Smooth muscle cell (in vitro differentiated cells): ENCODE measurements at regions not wholly inside any gene's neighbourhood (a gene's known extent, or its start where the extent isn't known, plus 50 kb on each side); places are given as distances from the start of the nearest gene placed in this dataset.

Source experiments
- DNase-seq: peaks from one replicate; lab custom pipeline; 2025; ENCODE audit not compliant: unreplicated experiment; lab: John Stamatoyannopoulos, UW
- H2AFZ ChIP-seq: fragments of 200-600 bp; sonication (generic); 2 replicates; pipeline ENCODE4 v1.6.0; 2016; ENCODE audit warnings: antibody characterized with exemption, low read depth, mild to moderate bottlenecking
- H3F3A ChIP-seq: fragments of 200-600 bp; sonication (generic); 2 replicates; pipeline ENCODE4 v1.6.0; 2017; ENCODE audit warnings: antibody characterized with exemption, low read depth
- H3K27ac ChIP-seq: fragments of 200-600 bp; sonication (generic); 2 replicates; pipeline ENCODE4 v1.5.1; 2016; ENCODE audit warnings: low read depth, mild to moderate bottlenecking
- H3K27me3 ChIP-seq: fragments of 200-600 bp; sonication (generic); 2 replicates; pipeline ENCODE4 v1.6.1; 2016; ENCODE audit warnings: low read depth, mild to moderate bottlenecking
- H3K36me3 ChIP-seq: fragments of 200-600 bp; sonication (generic); 2 replicates; pipeline ENCODE4 v1.5.1; 2016; ENCODE audit warnings: low read depth
- H3K4me1 ChIP-seq: fragments of 200-600 bp; sonication (generic); 2 replicates; pipeline ENCODE4 v1.5.1; 2016; ENCODE audit warnings: low read depth
- H3K4me2 ChIP-seq: fragments of 200-600 bp; sonication (generic); 2 replicates; pipeline ENCODE4 v1.6.0; 2016; ENCODE audit warnings: mild to moderate bottlenecking
- H3K4me3 ChIP-seq: fragments of 200-600 bp; sonication (generic); 2 replicates; pipeline ENCODE4 v1.5.1; 2016; ENCODE audit warnings: mild to moderate bottlenecking
- H3K79me2 ChIP-seq: fragments of 200-600 bp; sonication (generic); 2 replicates; pipeline ENCODE4 v1.6.0; 2016; ENCODE audit warnings: low read depth, mild to moderate bottlenecking
- H3K9ac ChIP-seq: fragments of 200-600 bp; sonication (generic); 2 replicates; pipeline ENCODE4 v1.6.0; 2016; ENCODE audit warnings: low read depth
- H3K9me3 ChIP-seq: fragments of 200-600 bp; sonication (generic); replicated peaks from 2 replicates; pipeline ENCODE4 v1.5.1; 2016; ENCODE audit warnings: low read depth
- H4K20me1 ChIP-seq: fragments of 200-600 bp; sonication (generic); 2 replicates; pipeline ENCODE4 v1.6.0; 2016; ENCODE audit warnings: low read depth
- WGBS: methylation state at CpG from one replicate; pipeline ENCODE4 v1.1.7; 2016; ENCODE audit warnings: low lambda C conversion rate; 5-methylcytosine and 5-hydroxymethylcytosine counted together
- TF ChIP-seq, protein P1 (sequence below): fragments of 200-600 bp; sonication (generic); IDR thresholded peaks from 2 replicates; pipeline ENCODE4 v1.5.1; 2017; ENCODE audit warnings: borderline replicate concordance, mild to moderate bottlenecking, antibody characterized with exemption; ENCODE audit not compliant: insufficient read depth, poor library complexity, severe bottlenecking

DNA sequence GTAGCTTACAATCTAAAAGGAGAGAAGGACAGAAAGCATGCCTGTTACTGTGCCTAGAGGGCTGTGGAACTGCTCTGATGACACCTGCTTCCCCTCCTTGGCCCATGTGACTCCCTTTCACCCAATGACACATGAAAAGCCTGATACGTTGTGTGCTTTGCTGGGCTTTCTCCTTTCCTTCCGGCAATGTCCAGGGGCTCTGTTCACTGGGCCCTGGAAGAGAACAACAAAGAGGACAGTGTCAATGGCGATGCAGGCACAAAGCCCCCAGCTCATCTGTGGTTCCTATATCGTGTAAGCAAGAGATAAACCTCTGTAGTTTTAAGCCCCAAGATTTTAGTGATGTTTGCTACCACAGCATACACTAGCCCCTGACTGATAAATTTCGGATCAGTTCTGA, 306.1 kb downstream of the ABCC12 start:
- 70% methylated on average over 5 of the region's 5 CpGs for WGBS
- H3F3A ChIP-seq, result no peaks in the 10 kb centered on the region
- H3K27ac ChIP-seq, result no peak overlapping the region
- H3K79me2 ChIP-seq, result no peaks in the 10 kb centered on the region
- no peak overlapping the region for H3K4me2 ChIP-seq
- no peaks in the 10 kb centered on the region for H3K36me3 ChIP-seq
- H3K9ac ChIP-seq, result no peak overlapping the region
- no peaks in the 10 kb centered on the region for H3K9me3 ChIP-seq
- H4K20me1 ChIP-seq, result no peaks in the 10 kb centered on the region
- no peak overlapping the region for H3K4me3 ChIP-seq
- TF ChIP-seq, protein P1, sequence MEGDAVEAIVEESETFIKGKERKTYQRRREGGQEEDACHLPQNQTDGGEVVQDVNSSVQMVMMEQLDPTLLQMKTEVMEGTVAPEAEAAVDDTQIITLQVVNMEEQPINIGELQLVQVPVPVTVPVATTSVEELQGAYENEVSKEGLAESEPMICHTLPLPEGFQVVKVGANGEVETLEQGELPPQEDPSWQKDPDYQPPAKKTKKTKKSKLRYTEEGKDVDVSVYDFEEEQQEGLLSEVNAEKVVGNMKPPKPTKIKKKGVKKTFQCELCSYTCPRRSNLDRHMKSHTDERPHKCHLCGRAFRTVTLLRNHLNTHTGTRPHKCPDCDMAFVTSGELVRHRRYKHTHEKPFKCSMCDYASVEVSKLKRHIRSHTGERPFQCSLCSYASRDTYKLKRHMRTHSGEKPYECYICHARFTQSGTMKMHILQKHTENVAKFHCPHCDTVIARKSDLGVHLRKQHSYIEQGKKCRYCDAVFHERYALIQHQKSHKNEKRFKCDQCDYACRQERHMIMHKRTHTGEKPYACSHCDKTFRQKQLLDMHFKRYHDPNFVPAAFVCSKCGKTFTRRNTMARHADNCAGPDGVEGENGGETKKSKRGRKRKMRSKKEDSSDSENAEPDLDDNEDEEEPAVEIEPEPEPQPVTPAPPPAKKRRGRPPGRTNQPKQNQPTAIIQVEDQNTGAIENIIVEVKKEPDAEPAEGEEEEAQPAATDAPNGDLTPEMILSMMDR, result no peak
- H3K27me3 ChIP-seq, result no peaks in the 10 kb centered on the region
- no peak for DNase-seq
- H3K4me1 ChIP-seq, result peaks cover 20% of the 10 kb centered on the region
- H2AFZ ChIP-seq, result no peak overlapping the region

DNA sequence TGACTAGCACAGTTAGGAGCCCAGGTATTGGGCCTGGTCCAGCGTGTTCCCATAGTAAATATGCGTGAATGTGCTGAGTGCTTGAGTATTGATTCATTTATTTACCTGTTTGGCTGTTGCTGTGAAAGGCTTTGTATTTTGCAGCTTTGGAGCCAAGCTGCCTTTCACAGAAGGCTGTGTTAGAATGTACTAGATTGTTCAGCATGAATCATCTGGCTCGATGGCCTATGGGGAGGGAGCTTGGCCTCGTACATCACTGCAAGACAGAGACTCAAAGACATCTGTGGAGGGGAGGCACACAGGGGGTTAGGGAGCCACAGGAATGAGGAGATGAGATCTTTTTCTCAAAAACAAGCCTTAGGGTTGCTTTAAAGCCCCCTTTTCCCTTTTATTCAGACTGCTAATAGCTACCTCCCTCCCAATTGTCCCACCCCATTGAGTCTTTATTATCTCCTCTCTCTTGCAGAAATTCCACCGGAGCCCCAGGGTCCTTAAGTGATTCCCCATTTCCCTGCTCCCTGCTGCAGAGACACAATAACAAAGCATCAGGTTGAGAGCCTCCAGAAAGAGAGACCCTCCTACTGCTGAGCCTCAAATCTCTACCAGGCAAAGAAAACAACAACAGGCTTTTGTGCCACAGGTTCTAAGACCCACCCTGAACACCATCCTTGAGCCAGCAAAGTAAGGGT, 307.2 kb downstream of the ABCC12 start:
- Histone ChIP-seq H3K79me2 (no peaks in the 10 kb centered on the region), H3K9ac (no peak overlapping the region), H3K4me1 (peaks cover 20% of the 10 kb centered on the region), H3K27me3 (no peaks in the 10 kb centered on the region), H3K4me2 (no peak overlapping the region), H3K9me3 (no peaks in the 10 kb centered on the region), H3K36me3 (no peaks in the 10 kb centered on the region), H3K4me3 (no peak overlapping the region), H4K20me1 (no peaks in the 10 kb centered on the region), H3F3A (no peaks in the 10 kb centered on the region), H3K27ac (no peak overlapping the region), H2AFZ (no peak overlapping the region)
- no peak for DNase-seq
- 45% methylated on average over 5 of the region's 5 CpGs for whole genome bisulfite sequencing
- TF ChIP-seq, protein P1, result no peak

DNA sequence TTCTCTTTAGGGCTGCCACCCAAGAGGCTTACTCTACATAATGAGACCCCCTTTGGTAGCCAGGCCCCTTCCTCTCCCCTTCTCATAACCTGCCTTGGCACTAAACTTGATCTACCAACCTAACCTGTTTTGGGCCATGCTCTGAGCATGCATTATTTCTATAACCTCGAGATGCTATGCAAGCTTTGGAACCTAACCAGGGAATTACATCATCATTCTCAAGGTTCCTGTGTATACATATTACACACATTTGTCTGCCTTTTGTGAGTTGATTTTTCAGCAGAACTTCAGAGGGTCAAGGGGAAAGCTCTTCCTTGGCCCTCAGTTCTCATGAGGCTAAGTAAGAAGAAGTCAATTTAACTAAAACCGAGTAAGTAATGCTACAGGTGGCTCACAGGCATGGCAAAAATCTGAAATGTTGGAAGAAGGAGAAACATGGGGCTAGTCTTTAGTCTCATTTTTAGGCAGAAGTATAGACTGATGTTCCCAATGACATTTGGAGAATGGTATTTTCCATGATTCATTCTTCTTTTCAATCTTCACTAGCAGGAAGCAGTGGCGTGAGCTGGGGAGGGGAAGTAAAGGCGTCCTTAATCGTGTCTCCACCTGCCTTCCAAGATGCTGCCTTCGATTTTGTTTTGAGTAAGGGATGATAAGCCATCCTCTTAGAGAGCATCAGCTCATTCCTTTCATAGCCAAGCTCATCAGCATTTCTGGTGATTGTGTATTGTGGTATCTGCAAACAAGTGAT, 308.4 kb downstream of the ABCC12 start:
- H3K36me3 ChIP-seq, result no peaks in the 10 kb centered on the region
- no peaks in the 10 kb centered on the region for H3K79me2 ChIP-seq
- WGBS, result 82% methylated on average over 6 of the region's 6 CpGs
- H4K20me1 ChIP-seq, result no peaks in the 10 kb centered on the region
- H3K9ac ChIP-seq, result no peak overlapping the region
- TF ChIP-seq, protein P1, result no peak
- no peak overlapping the region for H3K4me2 ChIP-seq
- H3K9me3 ChIP-seq, result no peaks in the 10 kb centered on the region
- H3F3A ChIP-seq, result no peaks in the 10 kb centered on the region
- no peak overlapping the region for H2AFZ ChIP-seq
- H3K27ac ChIP-seq, result no peak overlapping the region
- no peak overlapping the region for H3K4me3 ChIP-seq
- peaks cover 20% of the 10 kb centered on the region for H3K4me1 ChIP-seq
- no peak for DNase-seq
- H3K27me3 ChIP-seq, result no peaks in the 10 kb centered on the region

DNA sequence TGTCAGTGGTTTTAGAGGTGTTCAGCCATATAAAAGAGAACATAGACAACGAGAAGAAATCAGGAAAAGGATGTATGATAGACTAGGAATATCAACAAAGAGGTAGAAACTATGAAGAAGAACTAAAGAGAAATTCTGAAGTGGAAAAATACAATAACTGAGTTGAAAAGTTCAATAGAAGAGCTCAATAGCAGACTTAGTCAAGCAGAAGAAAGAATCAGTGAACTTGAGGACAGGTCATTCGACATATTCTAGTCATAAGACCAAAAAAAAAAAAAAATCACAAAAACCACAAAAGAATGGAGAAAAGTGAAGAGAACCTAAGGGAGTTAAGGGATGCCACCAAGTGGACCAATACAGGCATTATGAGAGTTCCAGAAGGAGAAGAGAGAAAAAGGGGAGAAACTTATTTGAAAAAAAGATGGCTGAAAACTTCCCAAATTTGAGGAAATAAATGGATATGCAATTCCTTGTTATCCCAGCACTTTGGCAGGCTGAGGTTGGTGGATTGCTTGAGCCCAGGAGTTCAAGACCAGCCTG, 321.2 kb downstream of the ABCC12 start:
- WGBS, result 75% methylated on average over 2 of the region's 2 CpGs
- TF ChIP-seq, protein P1, result no peak
- H3K27ac ChIP-seq, result no peak overlapping the region

More for the DNA sequence above, 321.2 kb downstream of the ABCC12 start:
- no peak overlapping the region for H3K4me3 ChIP-seq
- no peaks in the 10 kb centered on the region for H3K27me3 ChIP-seq
- H2AFZ ChIP-seq, result no peak overlapping the region
- H4K20me1 ChIP-seq, result no peaks in the 10 kb centered on the region
- H3K4me2 ChIP-seq, result no peak overlapping the region
- no peak overlapping the region for H3K9ac ChIP-seq
- no peaks in the 10 kb centered on the region for H3K9me3 ChIP-seq
- H3K36me3 ChIP-seq, result no peaks in the 10 kb centered on the region
- H3K79me2 ChIP-seq, result no peaks in the 10 kb centered on the region
- no peaks in the 10 kb centered on the region for H3F3A ChIP-seq
- H3K4me1 ChIP-seq, result no peaks in the 10 kb centered on the region
- DNase-seq, result no peak
